Lower leg skin (tissue), 4 donors: ENCODE measurements at regions not wholly inside any gene's neighbourhood (a gene's known extent, or its start where the extent isn't known, plus 50 kb on each side); places are given as distances from the start of the nearest gene placed in this dataset.

Source experiments
- DNase-seq, 2 donors: peaks; one replicate each; pipeline ENCODE4 v3.0.0-alpha.2; 2019; ENCODE audit warnings: low spot score in 2 of 2
- H3K4me3 ChIP-seq: fragments of 200-600 bp; sonication (generic); 2 replicates; pipeline ENCODE4 v1.5.1; 2017; ENCODE audit warnings: mild to moderate bottlenecking, low read depth; ENCODE audit not compliant: poor library complexity, severe bottlenecking
- POLR2A ChIP-seq, 2 donors: fragments of 450-650 bp; IDR thresholded peaks; one replicate each; pipeline ENCODE4 v1.6.1; 2016 to 2017; ENCODE audit warnings: antibody characterized with exemption in 2 of 2, mild to moderate bottlenecking in 1 of 2, moderate library complexity in 1 of 2
- WGBS, 2 donors: methylation state at CpG; one replicate each; pipeline ENCODE4 v1.1.5; 2018; 5-methylcytosine and 5-hydroxymethylcytosine counted together
- intact Hi-C: fragments of 100-400 bp; cut with DNase I; formaldehyde crosslinking; loops from one replicate; pipeline ENCODE4 v1.15.0; 2023; ENCODE audit warnings: low total_unique reads
- TF ChIP-seq, protein P1 (sequence below), 3 donors: fragments of 450-650 bp; IDR thresholded peaks; one replicate each; pipeline ENCODE4 v1.5.1; 2016; ENCODE audit warnings: antibody characterized with exemption in 3 of 3, mild to moderate bottlenecking in 3 of 3, moderate library complexity in 2 of 3

DNA sequence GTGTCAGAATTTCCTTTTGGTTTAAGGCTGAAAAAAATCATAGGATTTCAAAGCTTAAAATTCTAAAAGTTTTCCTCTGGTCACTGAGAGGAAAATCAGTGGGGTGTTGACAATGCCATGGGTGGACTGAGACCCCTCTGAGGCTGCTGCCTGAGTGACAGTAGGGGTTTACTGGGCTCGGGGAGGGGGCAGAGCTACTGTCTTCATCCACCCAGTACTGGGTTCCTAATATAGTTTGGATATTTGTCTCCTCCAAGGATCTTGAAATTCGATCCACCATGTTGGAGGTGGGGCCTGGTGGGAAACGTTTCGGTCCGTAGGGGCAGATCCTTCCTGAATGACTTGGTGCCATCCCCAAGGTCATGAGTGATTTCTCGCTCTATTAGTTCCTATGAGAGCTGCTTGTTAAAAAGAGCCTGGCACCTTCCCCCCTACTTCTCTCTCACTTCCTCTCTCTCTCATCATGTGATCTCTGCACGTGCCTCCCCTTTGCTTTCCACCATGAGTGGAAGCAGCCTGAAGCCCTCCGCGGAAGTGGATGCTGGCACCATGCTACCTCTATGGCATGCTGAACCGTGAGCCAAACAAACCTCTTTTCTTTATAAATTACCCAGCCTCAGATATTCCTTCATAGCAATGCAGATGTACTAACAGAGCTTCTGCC lies 72.3 kb downstream of the MAP10 start:
- 78 to 80% methylated on average over 10 of the region's 10 CpGs for WGBS, 2 donors
- TF ChIP-seq, protein P1, sequence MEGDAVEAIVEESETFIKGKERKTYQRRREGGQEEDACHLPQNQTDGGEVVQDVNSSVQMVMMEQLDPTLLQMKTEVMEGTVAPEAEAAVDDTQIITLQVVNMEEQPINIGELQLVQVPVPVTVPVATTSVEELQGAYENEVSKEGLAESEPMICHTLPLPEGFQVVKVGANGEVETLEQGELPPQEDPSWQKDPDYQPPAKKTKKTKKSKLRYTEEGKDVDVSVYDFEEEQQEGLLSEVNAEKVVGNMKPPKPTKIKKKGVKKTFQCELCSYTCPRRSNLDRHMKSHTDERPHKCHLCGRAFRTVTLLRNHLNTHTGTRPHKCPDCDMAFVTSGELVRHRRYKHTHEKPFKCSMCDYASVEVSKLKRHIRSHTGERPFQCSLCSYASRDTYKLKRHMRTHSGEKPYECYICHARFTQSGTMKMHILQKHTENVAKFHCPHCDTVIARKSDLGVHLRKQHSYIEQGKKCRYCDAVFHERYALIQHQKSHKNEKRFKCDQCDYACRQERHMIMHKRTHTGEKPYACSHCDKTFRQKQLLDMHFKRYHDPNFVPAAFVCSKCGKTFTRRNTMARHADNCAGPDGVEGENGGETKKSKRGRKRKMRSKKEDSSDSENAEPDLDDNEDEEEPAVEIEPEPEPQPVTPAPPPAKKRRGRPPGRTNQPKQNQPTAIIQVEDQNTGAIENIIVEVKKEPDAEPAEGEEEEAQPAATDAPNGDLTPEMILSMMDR (IDR thresholded peaks at IDR 0.05): no peak
- no peak for TF ChIP-seq POLR2A (IDR thresholded peaks at IDR 0.05)
- DNase-seq: no peak
- no peak overlapping the region for H3K4me3 ChIP-seq
- intact Hi-C loops: no loop called here

DNA sequence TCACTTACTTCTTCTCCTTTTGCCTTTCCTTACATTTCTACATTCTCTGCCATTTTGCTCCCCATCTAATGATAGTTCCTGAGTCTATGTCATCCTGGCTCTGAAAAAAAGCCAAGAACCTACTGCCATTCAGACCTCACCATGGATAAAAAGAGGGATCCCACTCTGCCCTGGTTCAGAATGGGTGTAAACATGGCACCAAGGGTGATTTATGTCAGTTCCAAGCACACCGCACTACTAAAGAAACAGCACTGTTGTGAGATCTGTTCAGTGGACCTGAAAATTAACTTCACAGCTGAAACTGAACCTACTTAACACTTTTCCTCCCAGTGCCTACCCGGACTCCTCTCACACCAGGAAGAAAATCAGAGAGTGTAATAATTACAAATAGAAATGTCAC lies 72.3 kb upstream of the NTPCR start:
- H3K4me3 ChIP-seq: no peak overlapping the region
- intact Hi-C loops: no loop called here
- TF ChIP-seq, protein P1 (IDR thresholded peaks at IDR 0.05): no peak
- no peak for TF ChIP-seq POLR2A (IDR thresholded peaks at IDR 0.05)
- WGBS, 2 donors: 86 to 93% methylated on average over 2 of the region's 2 CpGs
- no peak for DNase-seq

DNA sequence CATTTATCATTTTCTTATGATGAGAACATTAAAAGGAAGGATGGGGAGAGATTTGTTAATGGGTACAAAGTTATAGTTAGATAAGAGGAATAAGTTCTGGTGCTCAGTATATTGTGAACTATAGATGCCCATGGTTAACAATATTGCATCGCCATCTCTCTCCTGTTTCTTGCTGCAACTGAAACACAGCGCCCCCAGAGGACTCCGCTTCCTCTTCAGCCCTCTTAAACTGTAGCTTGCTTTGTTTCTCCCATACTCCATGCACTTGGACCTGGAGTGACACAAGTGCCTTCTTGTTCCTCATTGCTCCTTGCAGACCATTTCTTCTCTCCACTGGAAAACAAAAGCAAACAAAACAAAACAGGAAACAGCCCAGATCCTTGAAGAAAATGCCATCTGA lies 70.1 kb upstream of the NTPCR start:
- intact Hi-C loops: no loop called here
- DNase-seq: peak in 1 of 2 donors; percentile 65
- TF ChIP-seq POLR2A (IDR thresholded peaks at IDR 0.05): no peak
- TF ChIP-seq, protein P1 (IDR thresholded peaks at IDR 0.05): no peak
- H3K4me3 ChIP-seq: no peak overlapping the region
- WGBS, 2 donors: 65% methylated on average over 3 of the region's 3 CpGs

DNA sequence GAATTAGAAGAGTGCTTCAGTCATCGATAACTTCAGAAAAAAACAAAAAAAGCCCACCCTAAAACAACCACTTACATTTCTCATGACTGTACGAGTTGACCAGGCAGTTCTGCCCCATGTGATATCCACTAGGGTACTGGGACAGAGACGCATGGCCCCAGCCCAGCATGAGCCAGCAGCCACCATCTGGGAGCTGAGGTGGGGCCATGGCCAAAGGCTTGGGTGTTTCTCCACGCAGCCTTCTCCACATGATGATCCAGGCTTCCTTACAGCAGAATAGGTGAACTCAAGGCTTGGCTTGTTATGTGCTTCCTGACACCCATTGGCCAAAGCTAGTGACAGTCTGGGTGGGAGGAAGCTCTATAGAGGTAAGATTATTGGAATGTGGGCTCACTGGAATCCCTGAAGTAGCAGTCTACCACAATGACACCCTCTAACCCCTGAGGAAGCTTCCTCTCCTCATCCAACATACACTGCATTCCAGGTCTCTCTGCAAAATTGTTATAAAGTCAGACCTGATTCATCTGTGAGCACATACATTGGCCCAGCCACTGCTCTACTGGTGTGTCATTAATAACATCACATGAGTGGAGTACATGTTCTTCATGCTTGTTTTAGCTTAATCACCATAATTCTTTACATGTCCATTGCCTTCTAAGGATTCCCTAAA lies 66.3 kb upstream of the NTPCR start:
- DNase-seq: peak in 1 of 2 donors; percentile 67
- TF ChIP-seq, protein P1 (IDR thresholded peaks at IDR 0.05): no peak
- TF ChIP-seq POLR2A (IDR thresholded peaks at IDR 0.05): no peak
- WGBS, 2 donors: 82 to 90% methylated on average over 4 of the region's 4 CpGs
- no peak overlapping the region for H3K4me3 ChIP-seq
- intact Hi-C loops: no loop called here

DNA sequence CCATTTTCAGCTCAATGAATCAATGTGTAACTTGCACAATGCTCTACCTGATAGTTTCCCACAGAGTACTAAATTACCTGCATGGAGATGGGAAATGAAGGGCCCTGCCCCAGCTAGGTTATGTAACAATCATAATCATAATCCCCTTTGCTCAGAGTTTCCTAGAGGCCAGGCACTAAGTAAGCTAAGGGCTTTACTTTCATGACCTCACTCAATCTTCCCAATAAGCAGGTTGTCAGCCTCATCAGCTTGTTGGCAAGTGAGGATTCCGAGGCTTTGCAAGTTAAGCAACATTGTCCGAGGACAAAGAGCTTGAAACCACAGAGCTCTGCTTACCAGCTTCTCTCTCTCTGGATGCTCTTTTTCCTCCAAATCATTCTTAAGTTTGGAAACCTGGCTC lies 64.1 kb upstream of the NTPCR start:
- TF ChIP-seq POLR2A (IDR thresholded peaks at IDR 0.05): no peak
- TF ChIP-seq, protein P1 (IDR thresholded peaks at IDR 0.05): no peak
- 65 to 77% methylated on average over 2 of the region's 2 CpGs for WGBS, 2 donors
- intact Hi-C loops: loop anchor here (5.0 kb wide), 1 partner anchor 1376 kb away; no protein-coding TSS in a partner anchor
- no peak for DNase-seq
- no peak overlapping the region for H3K4me3 ChIP-seq
